ENCODE measurements at regions not wholly inside any gene's neighbourhood (a gene's known extent, or its start where the extent isn't known, plus 50 kb on each side); places are given as distances from the start of the nearest gene placed in this dataset.

DNA sequence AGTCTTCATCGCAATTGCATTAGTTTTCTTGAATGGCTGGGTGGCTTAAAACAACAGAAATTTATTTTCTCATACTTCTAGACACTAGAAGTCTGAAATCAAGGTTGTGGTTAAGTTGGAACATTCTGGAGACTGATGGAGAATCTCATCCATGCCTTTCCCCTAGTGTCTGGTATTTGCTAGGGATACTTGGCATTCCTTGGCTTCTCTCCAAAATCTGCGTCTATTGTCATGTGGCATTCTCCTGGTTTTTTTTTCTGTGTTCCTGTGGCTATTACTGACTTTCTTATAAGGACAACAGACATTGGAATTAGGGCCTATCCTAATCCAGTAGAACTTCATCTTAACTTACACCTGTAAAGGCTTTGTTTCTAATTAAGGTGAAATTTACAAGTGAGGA, 272.8 kb upstream of the EPHA5 start:
- TF ChIP-seq, protein P1, sequence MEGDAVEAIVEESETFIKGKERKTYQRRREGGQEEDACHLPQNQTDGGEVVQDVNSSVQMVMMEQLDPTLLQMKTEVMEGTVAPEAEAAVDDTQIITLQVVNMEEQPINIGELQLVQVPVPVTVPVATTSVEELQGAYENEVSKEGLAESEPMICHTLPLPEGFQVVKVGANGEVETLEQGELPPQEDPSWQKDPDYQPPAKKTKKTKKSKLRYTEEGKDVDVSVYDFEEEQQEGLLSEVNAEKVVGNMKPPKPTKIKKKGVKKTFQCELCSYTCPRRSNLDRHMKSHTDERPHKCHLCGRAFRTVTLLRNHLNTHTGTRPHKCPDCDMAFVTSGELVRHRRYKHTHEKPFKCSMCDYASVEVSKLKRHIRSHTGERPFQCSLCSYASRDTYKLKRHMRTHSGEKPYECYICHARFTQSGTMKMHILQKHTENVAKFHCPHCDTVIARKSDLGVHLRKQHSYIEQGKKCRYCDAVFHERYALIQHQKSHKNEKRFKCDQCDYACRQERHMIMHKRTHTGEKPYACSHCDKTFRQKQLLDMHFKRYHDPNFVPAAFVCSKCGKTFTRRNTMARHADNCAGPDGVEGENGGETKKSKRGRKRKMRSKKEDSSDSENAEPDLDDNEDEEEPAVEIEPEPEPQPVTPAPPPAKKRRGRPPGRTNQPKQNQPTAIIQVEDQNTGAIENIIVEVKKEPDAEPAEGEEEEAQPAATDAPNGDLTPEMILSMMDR (IDR thresholded peaks at IDR 0.05), result no peak
- TF ChIP-seq POLR2A (IDR thresholded peaks at IDR 0.05), result no peak
